NCI-H187 treated with DMSO at 0.1 percent for 48 hours (cell line): ENCODE measurements at regions not wholly inside any gene's neighbourhood (a gene's known extent, or its start where the extent isn't known, plus 50 kb on each side); places are given as distances from the start of the nearest gene placed in this dataset.

Experiments
- DNase-seq: peaks from one replicate; lab custom pipeline; 2025; lab: John Stamatoyannopoulos, UW

- no peak for DNase-seq
Observed at GRCh38 chr7:112882991-112883390, 92.8 kb upstream of the TMEM168 start.

GRCh38 chr7:112882511-112882910 is 92.3 kb upstream of the TMEM168 start:
- no peak for DNase-seq

GRCh38 chr7:112882022-112882421 is 91.8 kb upstream of the TMEM168 start:
- no peak for DNase-seq

GRCh38 chr7:112880818-112881418 is 90.7 kb upstream of the TMEM168 start:
- no peak for DNase-seq

GRCh38 chr7:112877691-112878460 is 87.7 kb upstream of the TMEM168 start:
- no peak for DNase-seq

DNA sequence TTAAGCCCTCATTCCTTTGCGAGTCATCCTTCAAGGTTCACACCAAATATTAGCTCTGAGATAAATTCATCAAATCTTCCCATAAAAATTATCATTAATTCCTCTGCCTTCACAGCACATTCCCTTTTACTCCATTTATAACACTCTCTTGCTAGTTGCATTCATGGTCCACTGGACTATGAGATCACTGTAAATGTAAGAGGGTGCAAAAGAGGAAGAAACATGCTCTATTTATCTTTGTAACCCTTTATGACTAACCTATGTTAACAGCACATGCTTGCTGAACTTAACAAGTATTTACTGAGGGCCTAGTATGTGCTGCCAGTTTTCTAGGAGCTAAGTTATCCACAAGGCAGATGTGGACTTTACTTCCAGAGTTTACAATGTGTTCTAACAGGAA is 86.7 kb upstream of the TMEM168 start:
- DNase-seq = no peak

DNA sequence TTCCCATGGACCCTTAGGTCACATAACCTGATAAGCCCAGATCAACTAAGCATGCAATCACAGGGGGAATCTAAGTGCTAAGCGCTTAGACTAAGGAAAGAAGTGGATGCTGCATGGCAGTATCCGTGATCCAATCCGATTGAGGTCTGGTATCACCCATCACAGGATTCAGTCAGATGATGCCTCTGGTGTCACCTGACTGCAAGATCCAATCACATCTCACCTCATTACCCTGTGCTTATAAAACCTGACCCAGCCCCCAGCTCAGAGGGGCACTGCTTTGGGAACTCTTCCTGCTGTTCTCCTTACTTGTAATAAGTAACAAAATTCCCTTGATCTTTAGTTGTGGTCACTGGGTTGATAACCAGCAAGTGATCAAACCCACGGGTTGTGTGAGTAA is 84.7 kb upstream of the TMEM168 start:
- DNase-seq = no peak

DNA sequence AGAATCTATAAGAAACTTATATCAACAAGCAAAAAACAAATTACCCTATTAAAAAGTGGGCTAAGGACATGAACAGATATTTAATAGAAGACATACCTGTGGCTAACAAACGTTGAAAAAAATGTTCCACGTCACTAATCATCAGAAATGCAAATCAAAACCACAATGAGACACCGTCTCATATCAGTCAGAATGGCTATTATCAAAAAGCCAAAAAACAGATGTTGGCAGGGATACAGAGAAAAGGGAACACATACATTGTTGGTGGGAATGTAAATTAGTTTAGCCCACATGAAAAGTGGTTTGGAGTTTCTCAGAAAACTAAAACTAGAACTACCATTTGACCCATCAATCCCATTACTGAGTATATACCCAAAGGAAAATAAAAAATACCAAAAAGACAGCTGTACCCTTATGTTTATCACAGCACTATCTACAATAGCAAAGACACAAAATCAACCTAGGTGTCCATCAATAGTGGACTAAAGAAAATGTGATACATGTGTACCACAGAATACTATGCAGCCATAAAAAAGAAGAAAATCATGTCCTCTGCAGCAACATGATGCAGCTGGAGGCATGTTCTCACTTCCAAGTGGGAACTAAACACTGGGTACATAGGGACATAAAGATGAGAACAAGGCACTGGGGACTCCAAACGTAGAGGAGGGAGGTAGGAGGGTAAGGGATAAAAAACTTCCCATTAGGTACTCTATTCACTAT is 83.8 kb upstream of the TMEM168 start:
- DNase-seq = no peak

DNA sequence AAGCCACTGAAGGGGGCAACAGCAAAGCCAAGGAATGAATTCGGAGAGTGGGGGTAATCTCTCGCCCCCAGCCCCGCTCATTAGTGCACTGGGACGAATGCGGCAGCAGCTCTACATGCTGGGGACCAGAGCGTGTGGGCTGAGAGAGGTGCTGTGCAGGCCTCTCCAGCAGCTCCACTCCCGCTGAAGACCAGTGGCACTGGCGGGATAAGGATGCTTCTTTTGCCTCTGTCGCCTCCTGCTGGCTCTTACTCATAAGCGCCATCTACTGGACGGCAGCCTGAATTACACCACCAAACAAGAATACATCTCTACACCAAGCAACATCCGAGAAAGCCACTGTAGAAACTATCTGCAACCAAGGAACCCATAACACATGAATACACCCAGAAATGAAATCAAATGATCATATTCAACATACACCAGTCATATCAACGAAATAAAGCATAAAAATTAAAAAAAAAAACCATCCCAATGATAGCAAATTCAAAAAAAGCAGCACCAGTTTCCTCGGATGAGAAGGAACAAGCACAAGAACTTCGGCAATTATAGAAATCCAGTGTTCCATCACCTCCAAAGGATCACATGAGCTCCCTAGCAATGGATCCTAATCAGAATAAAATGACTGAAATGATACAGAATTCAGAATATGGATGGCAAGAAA is 79.0 kb upstream of the TMEM168 start:
- no peak for DNase-seq

GRCh38 chr7:112868609-112869008 is 78.4 kb upstream of the TMEM168 start:
- no peak for DNase-seq

- DNase-seq = no peak
Observed at GRCh38 chr7:112866424-112866823, 76.2 kb upstream of the TMEM168 start.

DNA sequence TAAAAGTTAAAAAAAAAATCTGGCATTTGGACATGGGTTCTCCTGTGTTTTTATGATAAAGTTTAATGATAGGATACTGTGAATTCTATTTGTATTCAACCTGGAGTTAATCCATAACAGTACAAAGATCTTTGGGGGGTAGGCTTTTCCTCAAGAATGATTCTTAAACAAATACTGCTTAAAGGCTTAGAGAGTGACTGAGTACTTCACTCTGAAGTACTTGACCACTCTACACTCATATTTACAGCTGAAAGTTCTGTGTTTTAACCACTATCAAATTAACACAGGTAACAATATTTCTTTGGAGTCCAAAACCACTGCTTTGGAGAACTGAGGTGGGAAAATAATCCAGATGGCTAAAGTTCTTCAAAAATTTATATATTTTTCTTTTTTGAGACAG is 74.2 kb upstream of the TMEM168 start:
- DNase-seq = no peak

DNA sequence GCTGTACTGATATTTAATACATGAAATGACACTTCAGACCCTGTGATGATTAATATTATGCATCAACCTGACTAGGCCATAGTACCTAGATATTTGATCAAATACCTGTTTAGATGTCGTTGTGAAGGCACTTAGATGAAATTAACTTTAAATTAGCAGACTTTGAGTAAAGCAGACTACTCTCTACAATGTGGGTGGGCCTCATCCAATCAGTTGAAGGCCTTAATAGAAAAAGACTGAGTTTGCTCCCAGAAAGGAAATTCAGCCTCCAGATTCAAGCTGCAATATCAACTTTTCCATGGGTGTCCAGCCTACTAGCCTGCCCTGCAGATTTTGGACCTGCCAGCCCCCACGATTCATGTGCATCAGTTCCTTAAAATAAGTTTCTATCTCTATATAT is 68.6 kb upstream of the TMEM168 start:
- no peak for DNase-seq

DNA sequence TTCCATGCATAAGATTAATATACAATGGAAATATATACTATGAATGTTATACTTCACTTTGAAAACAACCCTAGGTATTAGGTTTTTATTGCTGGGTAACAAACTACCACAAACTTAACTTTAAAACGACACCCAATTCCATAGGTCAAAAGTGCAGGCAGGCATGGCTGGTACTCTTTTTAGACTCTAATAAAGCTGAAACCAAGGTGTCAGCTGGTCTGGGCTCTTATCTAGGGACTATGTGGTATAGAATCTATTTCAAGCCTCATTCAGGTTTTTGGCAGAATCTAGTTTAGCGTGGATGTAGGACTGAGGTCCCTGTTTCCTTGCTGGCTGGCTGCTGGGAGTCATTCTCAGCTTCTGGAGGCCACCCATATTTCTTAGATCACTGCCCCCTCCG is 65.0 kb upstream of the TMEM168 start:
- DNase-seq = no peak

GRCh38 chr7:112854169-112854568 is 64.0 kb upstream of the TMEM168 start:
- no peak for DNase-seq

DNA sequence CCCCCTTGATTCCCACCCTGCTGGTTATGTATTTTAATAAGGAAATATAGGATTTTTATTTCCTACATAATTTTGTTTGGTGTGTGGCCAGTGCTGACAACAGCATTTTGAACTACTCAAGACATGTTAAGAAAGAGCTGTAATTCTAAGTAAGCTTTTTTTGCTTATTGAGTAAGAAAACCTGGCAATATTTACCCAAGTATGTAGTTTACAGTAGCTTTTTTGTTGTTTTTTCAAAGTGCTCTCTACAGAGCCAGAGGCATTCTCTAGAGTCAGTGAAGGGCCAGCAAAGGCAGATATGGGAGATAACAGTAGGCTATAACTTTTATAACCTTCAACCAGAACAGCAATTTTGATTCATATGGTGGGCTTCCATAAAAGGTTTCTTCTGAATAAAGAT is 63.2 kb upstream of the TMEM168 start:
- DNase-seq = no peak

DNA sequence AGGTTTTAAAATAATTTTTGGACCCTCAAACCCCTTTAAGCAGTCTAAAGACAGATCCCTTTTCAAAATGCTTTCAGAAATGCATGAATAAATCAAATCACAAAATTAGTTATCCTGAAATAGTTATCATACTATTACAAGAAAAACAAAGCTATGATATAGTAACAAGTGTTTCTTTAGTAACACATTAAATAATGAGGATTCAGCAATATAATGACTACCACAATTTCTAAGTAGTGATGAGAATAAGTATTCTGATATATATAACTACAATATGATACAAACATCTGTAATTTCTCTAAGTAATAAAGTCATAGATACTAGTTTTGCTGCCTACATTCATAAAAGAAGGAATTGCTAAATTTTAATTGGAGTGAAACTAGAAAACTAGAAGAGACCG is 53.0 kb upstream of the TMEM168 start:
- DNase-seq = no peak
